ENCODE measurements at regions not wholly inside any gene's neighbourhood (a gene's known extent, or its start where the extent isn't known, plus 50 kb on each side); places are given as distances from the start of the nearest gene placed in this dataset.
"Not testable (repeated sequence)": the region's sequence is repeated elsewhere in the genome, so short reads cannot be mapped to it uniquely, and the experiment has no call there.

DNA sequence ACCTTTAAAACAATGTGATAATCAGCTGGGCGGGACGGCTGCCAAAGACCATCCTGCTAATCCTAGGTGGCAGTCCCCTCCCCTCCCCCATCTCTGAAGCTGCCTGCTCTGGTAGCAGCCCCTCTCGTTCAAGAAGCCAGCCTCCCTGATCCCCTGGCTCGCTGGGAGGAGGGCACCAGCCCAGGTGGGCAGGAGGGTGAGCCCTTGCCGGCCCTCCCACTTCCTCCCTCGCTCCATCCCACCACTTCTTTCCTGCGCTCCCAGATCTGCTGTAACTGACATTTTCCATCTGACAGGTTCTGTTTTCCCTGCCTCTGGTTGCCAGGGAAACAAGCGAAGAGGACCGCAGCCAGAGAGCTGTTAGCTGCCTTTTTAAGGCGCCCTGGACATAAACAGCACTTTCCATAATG lies 155.7 kb upstream of the TNRC6C start:
- H3K27me3 ChIP-seq = no peaks in the 10 kb centered on the region
- intact Hi-C loops (cut with DNase I) = no loop called here
- no peaks in the 10 kb centered on the region for H3K36me3 ChIP-seq
- no peak for TF ChIP-seq EP300 (IDR thresholded peaks at IDR 0.05)
- TF ChIP-seq, protein P1, sequence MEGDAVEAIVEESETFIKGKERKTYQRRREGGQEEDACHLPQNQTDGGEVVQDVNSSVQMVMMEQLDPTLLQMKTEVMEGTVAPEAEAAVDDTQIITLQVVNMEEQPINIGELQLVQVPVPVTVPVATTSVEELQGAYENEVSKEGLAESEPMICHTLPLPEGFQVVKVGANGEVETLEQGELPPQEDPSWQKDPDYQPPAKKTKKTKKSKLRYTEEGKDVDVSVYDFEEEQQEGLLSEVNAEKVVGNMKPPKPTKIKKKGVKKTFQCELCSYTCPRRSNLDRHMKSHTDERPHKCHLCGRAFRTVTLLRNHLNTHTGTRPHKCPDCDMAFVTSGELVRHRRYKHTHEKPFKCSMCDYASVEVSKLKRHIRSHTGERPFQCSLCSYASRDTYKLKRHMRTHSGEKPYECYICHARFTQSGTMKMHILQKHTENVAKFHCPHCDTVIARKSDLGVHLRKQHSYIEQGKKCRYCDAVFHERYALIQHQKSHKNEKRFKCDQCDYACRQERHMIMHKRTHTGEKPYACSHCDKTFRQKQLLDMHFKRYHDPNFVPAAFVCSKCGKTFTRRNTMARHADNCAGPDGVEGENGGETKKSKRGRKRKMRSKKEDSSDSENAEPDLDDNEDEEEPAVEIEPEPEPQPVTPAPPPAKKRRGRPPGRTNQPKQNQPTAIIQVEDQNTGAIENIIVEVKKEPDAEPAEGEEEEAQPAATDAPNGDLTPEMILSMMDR (IDR thresholded peaks at IDR 0.05) = no peak
- no peak for TF ChIP-seq POLR2A (IDR thresholded peaks at IDR 0.05)
- 1 to 3% (median 2%) methylated on average over 10 of the region's 10 CpGs for WGBS, 3 donors
- no peaks in the 10 kb centered on the region for H3K4me1 ChIP-seq (ENCODE audit: insufficient read depth)
- H3K27ac ChIP-seq = no peak overlapping the region
- no peak overlapping the region for H3K4me3 ChIP-seq
- peak in 1 of 5 donors; percentile 29 for DNase-seq
- H3K9me3 ChIP-seq = no peaks in the 10 kb centered on the region

DNA sequence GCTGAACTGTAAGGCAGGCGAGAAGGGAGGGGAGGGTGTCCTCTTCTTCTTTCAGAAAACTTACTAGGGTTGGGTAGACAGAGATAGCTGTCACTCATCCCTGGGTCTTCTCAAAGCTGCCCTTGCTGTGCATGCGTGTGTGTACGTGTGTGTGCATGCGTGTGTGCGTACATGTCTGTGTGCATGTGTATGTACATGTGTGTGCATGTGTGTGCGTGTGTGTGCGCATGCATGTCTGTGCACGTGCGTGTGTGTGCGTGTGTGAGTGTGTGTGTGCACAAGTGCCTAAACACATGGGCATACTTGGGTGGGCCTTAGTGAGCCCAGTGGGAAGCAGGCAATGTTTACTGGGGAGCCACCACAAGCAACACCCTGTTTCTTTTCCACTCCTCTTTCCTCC lies 154.8 kb upstream of the TNRC6C start:
- Histone ChIP-seq H3K27ac (no peak overlapping the region), H3K36me3 (no peaks in the 10 kb centered on the region), H3K27me3 (no peaks in the 10 kb centered on the region), H3K9me3 (no peaks in the 10 kb centered on the region), H3K4me1 (ENCODE audit: insufficient read depth) (no peaks in the 10 kb centered on the region), H3K4me3 (no peak overlapping the region)
- no peak for TF ChIP-seq EP300 (IDR thresholded peaks at IDR 0.05)
- no peak for TF ChIP-seq POLR2A (IDR thresholded peaks at IDR 0.05)
- TF ChIP-seq, protein P1 (IDR thresholded peaks at IDR 0.05) = no peak
- WGBS, 3 donors = 87 to 93% (median 92%) methylated on average over 10 of the region's 10 CpGs
- no peak for DNase-seq
- intact Hi-C loops (cut with DNase I) = no loop called here

DNA sequence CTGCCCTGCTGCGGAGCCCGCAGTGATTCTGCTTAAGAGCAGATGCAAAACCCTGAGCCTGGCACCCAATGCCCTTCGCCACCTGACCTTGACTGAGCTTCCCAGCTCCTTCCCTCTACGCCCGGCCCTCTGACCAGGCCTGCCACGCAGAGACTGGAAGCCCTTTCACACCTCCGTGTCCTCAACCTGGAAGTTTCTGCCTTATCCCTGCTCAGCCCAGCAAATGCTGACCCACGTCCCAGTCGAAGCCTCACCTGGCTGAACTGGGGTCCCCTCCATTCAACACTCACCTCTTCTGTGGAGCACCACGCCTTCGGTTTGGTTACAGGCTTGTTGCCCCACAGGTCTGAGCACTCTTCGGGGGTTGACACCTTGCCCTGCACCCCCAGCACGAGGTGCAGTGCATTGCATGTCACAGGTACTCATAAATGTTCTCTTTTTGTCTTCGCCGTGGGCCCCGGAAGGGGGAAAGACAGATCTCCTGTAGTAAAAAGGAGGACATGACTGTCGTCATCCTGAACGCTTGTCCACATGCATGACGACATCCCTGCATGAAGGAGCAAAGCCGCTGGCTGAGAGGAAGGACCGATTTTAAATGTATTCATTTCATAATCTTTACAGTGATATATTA lies 153.6 kb upstream of the TNRC6C start:
- DNase-seq = no peak
- WGBS, 3 donors = 79 to 91% (median 86%) methylated on average over 21 of the region's 21 CpGs

DNA sequence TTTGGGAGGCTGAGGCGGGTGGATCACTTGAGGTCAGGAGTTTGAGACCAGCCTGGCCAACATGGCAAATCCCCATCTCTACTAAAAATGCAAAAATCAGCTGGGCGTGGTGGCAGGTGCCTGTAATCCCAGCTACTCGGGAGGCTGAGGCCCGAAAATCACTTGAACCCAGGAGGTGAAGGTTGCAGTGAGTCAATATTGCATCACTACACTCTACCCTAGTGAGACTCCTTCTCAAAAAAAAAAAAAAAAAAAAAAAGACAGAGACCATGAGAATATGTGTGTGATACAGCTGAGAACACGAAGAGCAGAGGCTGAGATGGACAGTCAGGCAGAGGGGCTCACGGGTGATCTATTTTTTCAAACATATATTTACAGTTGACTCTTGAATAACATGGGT lies 152.5 kb upstream of the TNRC6C start:
- intact Hi-C loops (cut with DNase I); H3K27ac ChIP-seq; H3K27me3 ChIP-seq; DNase-seq; H3K36me3 ChIP-seq; H3K4me1 ChIP-seq (ENCODE audit: insufficient read depth); H3K9me3 ChIP-seq; H3K4me3 ChIP-seq: not testable (repeated sequence)
- WGBS, 3 donors = 82 to 88% (median 86%) methylated on average over 6 of the region's 6 CpGs

More for the DNA sequence above, 153.6 kb upstream of the TNRC6C start:
- Histone ChIP-seq H3K4me1 (ENCODE audit: insufficient read depth) (no peaks in the 10 kb centered on the region), H3K27me3 (no peaks in the 10 kb centered on the region), H3K27ac (no peak overlapping the region), H3K9me3 (no peaks in the 10 kb centered on the region), H3K36me3 (no peaks in the 10 kb centered on the region), H3K4me3 (no peak overlapping the region)
- intact Hi-C loops (cut with DNase I) = no loop called here
- TF ChIP-seq POLR2A (IDR thresholded peaks at IDR 0.05) (no peak), EP300 (IDR thresholded peaks at IDR 0.05) (no peak)
- TF ChIP-seq, protein P1 (IDR thresholded peaks at IDR 0.05) = no peak

DNA sequence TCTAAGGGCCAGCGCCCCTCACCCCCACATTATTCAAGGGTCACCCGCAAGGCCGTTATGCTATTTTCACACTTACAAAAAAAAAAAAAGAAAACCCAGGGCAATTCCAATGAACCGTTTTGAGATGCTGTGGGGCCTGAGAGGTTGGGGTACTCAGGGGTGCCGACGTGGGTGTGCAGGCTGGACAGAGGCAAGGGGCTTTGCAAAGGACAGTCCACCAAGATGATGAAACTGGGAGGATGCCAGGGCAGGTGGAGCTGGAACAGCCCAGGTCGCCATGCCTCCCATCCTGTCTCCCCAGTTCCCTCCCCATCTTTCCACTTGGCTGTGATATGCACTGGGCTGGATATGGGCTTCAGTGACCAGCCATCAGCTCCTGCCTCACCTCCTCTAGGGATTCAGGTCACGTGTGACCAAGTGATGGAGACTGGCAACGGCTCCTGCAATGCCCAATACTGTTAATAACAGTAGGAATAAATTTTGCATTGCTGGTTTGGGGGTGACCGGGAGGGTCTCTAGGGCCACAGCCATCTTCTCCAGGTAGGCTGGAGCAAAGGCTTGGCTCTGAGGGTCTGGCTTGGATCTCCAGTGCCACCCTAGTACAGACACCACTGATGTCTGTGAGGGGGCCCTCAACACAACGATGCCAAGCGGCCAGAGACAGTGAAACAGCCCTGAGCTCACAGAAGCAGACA lies 151.3 kb upstream of the TNRC6C start:
- no peak for DNase-seq
- H3K27ac ChIP-seq = no peak overlapping the region
- no peaks in the 10 kb centered on the region for H3K36me3 ChIP-seq
- H3K4me1 ChIP-seq (ENCODE audit: insufficient read depth) = peaks cover 2% of the 10 kb centered on the region
- no peaks in the 10 kb centered on the region for H3K9me3 ChIP-seq
- intact Hi-C loops (cut with DNase I) = no loop called here
- no peak overlapping the region for H3K4me3 ChIP-seq
- WGBS, 3 donors = 76 to 82% (median 78%) methylated on average over 12 of the region's 12 CpGs
- H3K27me3 ChIP-seq = no peaks in the 10 kb centered on the region
- TF ChIP-seq POLR2A (IDR thresholded peaks at IDR 0.05) (no peak), EP300 (IDR thresholded peaks at IDR 0.05) (no peak)
- TF ChIP-seq, protein P1 (IDR thresholded peaks at IDR 0.05) = no peak
